ENCODE measurements at regions not wholly inside any gene's neighbourhood (a gene's known extent, or its start where the extent isn't known, plus 50 kb on each side); places are given as distances from the start of the nearest gene placed in this dataset.

DNA sequence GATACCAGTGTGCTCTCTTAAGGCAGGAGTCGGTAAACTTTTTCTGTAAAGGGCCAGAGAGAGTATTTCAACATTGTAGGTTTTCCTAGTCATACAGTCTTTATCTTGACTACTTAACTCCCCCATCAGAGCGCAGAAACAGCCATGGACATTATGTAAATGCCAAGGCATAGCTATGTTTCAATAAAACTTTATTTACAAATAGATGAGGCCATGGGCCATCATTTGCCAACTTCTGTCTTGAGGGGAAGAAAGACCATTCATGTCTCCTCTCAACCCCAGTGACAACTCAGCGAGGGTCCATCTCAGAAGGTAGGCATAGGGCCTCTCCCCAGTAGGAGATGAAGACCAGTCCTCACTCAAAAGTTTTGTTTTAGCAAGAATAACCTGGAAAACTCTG is 301.3 kb downstream of the FBXW7 start:
- DNase-seq = no peak

DNA sequence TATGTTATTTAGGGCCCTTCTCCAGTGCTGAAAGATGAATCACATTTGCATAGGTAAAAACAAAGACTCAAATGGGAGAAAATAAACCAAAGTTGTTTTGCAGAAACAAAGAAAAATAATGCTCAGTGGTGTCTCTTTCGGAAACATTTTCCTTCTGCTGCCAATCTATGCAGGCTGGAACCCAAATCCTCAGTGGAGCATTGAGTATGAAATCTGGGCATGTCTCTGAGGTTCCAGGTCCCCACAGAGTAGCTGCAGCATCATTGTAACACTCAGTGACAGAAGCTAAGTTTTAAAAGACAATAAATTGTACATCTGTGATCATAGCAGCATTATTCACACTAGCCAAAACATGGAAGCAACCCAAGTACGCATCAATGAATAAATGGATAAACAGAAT is 303.6 kb downstream of the FBXW7 start:
- DNase-seq = no peak

DNA sequence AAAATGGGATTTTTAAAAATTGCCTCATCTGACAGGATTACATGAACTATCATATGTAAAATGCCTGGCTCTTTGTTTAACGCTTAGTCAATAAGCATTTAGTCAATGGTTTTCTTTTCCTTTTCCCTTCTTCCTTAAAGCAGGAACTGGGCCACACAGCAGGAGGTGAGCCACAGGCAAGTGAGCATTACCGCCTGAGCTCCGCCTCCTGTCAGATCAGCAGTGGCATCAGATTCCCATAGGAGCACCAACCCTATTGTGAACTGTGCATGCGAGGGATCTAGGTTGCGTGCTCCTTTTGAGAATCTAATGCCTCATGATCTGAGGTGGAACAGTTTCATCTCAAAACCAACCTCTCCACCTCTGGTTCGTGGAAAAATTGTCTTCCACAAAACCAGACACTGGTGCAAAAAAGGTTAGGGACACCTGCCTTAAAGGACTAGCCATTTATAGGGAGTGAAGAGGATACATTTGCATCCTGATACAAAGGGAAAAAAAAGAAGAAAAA is 306.1 kb downstream of the FBXW7 start:
- no peak for DNase-seq

DNA sequence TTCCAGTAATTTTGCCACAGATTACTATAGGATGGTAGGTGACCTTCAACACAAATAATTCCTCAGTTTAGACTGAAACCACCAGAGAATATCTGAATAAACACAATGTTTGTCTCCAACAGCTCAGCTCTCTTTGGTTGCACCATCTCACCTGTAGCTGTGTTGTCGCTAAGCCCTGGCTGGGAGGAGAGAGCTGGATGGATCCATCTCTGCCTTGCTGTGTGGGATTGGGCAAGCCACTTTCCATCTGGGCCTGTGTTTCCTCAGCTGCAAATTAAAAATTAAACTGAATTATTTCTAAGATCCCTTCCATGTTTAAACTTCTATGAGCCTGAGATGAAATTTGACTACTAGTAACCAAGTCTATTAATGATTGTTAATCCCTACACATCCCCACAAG is 310.2 kb downstream of the FBXW7 start:
- DNase-seq = no peak

DNA sequence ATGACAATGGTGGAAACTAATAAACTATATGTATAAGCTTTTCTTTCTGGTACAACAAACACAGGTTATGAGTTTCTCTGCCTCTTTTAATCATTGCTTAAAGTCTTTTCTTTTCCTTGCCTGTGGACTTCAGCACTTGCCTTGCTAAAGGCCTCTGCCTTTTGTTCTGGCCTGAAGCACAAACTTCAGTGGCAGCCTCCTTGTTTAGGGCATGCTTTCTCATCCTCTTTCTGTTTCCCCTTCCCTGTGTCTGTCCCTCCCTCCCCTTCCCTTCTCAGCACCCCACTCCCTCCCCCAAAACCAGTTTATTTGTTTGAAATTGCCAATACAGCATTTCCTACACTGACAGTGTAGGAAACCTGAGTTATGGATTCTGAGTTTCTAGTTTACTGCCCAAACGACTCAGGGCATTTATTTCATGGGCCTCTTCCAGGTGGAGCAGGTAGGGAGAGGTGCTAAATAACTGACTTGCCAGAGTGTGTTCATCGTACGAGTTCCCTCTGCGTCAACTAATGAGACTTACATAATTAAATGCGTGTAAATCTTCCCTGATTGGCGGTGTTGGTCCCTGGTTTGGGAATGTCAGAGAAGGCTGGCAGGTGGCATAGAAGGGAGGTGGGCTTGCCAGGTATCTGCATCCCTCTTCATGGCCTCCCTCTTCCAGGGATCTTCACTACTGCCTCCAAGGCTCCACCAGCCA is 311.0 kb downstream of the FBXW7 start:
- no peak for DNase-seq

DNA sequence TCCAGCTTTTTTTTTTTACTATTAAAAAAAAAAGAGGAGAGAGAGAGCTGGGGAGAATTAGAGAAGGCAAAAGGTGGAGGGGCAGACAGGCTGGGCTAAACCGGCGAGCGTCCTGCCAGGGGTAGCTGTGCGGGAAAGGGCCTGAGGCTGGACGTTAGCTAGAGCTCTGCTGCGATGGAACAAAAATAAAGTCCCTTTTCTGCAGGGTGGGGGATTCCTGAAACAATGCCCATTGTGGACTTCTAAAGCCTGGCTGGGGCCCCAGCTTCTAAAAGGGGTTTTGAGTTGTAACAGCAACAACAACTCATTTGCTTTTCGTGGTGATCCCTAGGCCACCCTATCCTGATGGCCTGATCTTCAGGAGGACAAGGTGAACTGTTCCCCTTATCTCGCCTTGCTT is 311.7 kb downstream of the FBXW7 start:
- no peak for DNase-seq

DNA sequence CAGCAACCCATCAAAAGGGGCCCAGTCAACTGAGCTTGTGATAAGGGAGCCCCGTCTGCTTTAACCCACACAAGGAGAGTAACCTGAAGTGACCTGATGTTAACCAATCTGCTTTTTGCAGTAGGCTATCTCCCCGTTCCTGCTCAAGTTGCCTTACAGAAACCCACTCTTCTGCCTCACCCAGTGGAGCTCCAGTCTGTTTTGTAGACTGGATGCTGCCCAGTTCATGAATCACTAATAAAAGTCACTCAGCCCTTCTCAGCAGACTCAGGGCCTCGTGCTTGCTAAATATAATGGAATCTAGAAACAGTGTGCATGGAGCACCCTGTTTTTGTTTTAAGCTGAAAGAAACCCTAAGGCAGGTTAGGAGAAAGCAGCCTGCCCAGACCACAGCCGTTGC is 312.3 kb downstream of the FBXW7 start:
- no peak for DNase-seq

DNA sequence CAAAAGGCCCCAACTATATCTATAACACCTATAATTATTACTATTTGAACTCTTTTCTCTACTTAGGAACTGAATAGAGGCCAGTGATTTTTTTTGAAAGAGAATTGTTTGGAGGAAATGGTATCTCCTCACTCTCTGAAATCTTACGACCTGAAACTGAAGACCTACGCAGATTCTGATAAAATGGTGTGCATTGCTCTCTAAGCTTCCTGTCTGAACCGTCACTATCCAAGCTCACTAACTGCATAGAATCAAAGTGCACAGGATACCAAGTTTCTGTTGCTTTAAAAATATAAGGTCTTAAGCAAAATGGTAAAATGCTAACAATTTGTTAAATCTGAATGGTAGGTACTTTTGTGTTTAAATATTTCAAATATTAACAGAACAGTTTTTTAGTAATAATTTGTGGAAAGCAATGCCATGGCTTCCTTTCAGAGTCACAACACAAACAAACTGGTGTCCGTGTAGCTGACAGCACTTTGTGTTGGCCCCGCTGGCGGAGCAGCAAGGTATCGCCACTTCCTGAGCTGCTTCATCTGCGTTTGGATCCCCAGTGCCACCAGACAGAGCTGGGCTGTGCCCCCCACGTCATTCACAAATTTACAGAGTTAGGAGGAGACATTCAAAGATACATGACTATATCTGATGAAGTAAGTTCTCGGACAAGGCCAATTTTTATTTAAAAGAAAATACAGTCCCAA is 313.9 kb downstream of the FBXW7 start:
- DNase-seq = no peak

DNA sequence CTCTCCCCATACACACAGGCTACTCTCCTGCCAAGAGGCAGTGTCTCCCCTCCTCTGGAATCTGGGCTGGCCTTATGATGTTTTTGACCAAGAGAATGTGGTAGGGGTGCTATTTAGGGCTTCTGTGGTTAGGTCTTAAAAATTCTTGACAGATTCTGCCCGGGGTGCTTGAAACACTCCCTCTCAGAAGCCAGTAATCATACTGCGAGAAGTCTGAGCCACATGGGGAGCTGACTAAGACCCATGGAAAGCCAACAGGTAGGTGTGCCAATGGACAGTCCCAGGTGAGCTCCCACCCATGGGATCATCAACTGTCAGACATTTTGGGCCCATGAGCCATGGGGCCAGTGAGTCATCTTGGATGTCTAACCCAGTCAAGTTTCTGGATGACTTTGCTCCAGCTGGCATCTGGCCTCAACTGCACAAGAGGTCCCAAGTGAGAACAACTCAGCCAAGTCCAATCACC is 315.7 kb downstream of the FBXW7 start:
- DNase-seq = no peak

DNA sequence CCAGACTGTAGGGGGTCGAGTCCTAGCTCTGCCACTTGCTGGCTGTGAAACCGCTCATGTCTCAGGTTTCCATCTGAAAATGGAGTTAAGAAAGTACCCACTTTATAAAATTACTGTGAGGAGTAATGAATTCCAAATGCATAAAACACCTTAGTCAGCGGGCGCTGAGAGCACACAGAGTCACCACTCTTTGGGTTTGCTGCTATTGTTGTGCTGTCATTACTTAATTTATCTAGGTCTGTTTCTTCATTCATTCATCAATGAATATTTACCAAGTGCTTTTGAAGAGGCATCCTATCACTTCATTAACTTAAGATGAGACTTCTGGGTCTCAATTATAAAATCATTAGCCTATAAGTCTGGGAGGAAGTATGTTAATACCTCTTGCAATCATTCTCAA is 317.3 kb downstream of the FBXW7 start:
- no peak for DNase-seq

DNA sequence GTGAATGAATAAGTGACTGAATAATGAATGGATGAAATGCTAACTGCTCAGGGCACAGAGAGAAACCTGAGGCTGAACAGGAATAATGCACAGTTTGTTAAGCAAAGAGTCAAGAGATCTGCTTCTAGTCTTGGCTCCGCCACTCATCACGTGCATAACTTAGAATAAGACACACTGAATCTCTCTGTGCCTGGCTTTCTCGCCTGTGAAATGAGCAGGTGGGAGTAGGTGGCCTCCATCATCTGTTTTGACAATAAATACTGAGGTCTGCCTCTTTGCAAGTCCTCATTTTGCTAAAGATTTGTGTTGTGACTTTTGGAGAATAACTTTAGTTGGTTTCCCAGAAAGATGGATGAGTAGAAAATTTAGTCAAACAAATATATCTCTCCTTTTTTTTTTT is 318.0 kb downstream of the FBXW7 start:
- peak in 1 of 2 experiments; percentile 28 for DNase-seq

DNA sequence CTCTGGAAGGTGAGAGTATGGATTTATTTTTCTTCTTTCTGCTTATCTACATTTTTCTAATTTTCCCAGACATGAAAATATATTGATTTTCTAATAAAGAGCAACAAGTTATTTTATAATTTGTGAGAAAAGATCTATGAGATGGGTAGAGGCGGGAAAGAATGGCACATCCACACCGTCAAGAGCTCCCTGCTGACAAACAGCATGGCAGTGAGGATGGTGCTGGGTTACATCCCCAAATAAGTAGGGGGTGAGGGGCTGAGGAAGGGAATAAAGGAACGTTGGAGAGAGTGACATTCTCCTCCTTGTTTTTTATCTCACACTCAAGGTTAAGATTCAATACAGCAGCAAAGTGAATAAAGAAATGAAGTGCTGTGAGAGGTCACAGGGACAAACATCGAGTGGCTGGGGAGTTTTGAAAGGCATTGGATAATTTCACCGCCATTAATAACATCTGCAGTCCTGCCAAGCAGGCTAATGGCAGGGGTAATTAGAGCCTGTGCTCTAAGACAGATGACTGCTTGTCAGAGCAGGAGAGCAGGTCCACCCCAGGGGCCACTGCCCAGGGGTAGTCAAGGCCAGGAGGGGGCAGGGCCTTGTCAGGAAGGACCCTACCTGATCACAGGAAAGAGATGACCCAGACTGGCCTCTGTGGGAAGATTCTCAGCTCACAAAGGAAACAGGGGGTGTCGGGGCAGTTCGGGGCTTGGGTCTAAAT is 323.8 kb downstream of the FBXW7 start:
- no peak for DNase-seq

DNA sequence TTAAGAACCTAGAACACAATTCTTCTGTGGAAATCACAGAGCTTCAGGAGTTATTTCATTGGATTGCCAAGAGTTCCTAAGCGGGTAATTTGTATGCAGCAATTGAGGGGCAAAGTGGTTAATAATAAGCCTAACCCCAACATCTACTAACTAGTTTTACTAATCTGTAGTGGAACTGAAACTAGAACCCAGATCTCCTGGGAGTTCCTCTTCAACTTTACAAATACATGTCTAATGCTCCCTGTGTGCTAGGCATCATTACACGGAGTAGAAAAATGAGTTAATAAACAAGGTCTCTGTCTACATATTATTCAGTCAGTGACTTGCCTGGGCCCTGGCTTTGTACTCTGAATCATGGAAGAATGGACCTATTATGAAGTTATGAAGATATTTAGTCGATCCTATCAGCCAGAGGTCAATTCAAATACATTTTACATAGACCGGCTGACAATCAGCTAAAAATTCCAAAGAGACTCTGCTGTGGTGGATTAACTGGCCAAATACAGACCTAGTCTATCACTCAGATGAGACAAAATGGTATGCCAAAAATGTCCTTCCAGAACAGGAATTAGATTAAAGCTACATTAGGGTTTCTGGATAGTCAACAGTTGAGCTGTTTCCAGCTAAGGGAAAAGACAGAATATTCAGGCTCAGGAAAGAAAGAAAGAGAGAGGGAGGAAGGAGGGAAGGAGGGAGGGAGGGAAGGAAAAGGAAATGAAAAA is 326.0 kb downstream of the FBXW7 start:
- DNase-seq = no peak

DNA sequence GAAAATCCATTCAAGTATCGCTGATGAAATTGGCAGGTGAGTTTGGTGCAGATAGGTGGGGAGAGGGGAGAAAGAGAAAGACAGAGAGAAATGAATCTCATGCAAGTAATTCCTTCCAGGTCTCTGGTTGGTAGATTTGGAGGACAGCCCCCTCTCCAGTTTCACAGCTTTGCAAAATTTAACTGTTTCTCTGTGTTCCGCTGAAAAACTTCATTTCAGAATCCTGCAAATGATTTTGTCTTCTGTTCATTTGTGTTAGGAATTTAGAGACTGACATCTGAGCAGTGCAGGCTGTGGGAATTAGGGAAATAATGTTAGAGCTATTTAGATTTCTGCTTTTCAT is 328.5 kb downstream of the FBXW7 start:
- DNase-seq = no peak

DNA sequence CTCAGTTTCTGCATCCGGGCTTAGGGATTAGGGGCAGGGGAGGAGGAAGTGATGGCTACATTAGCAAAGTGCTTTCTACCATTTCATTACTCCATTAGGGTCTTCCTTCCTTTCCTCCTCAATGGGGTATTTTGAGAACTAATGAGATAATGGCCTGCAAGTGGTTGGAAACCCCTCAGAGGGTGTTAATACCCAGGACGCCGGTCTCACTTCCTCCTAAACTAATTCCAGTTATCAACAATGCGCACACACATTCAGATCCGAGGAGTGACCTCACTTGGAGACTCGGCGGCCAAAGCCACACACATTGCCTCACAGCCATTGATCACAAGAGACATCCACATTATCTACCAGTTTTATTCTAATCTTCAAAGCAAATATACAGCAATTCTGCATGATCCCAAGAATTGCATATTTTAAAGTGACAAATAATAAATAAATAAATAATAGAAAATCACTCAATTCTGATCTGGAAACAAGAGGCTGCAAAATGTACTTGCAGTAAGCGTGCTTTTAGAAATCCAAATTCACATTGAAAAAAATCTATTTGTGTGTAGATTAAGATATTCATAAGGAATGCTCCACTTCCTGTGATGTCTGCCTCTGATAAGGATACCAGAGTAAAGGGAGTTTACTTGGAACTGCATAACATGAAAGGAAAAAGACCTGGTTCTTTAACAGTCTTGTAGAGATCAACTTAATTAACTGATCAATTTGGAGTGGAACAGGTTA is 329.1 kb downstream of the FBXW7 start:
- DNase-seq = no peak

DNA sequence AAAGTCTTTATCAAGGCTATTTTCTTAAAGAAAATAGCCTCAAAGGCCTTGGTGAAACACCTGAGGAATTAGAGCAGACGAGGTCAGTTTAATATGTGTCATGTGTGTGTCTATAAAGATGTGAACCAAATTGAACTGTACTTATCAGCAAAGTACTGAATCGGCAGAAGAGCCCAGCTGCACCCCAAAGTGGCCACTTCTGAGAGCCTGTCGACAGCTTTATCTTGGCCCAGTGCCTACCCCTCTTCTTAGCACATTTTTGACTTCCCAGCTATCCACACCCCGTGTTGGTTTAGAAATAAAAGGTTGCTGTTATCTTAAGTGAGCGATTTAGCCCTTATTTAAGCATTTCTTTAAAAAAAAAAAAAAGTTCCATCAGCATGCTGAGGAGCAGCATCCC is 329.7 kb downstream of the FBXW7 start:
- DNase-seq = no peak

DNA sequence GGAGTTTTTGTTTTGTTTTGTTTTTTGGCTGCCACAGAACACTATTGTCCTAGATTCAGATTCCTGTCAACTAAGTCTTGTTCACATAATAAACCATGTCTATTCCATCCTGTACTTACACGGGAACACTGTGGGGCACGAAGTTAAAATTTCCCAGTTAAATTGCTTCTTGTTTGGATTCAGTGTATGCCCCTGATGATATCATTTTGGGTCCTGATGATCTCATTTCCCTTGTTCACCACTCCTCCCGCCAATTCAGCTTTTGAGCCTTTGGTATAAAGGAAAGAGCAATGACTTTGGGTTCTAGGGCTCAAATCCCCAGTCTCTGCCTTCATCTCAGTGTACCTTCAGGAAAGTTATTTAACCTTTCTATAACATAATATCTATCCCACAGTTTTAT is 333.5 kb downstream of the FBXW7 start:
- no peak for DNase-seq

DNA sequence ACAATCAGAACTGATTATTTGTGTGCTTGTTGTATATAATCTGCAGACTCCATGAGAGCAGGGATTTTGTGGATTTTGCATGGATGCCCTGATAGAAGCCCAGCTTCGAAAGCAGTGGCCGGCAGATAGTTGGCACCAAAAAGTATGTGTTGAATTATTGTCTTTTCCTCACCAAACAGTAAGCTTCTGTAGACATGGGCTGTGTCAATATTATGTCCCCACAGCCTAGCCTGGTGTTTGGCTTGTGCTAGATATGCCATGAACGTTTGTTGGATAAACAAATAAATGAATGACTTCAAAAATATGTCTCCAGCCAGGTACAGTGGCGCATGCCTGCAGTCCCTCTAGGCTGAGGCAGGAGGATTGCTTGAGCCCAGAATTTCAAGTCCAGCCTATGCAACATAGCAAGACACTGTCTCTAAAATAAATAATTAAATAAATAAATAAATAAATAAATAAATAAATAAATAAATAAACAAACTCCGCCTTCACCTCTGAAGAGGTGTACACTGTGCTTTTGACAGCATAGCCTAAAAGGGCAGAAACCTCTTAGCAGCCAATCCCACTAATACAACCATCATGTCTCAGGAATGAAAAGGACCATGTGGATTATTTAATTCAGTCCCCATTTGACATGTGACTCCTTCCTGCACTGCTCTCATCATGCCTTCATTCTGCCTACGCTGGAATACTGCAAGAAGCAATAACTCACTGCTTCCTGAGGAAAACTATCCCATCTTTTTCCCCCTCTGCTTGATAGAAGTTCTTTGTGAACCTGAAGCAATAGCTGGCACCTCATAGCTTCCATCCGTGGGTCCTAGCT is 335.2 kb downstream of the FBXW7 start:
- no peak for DNase-seq

DNA sequence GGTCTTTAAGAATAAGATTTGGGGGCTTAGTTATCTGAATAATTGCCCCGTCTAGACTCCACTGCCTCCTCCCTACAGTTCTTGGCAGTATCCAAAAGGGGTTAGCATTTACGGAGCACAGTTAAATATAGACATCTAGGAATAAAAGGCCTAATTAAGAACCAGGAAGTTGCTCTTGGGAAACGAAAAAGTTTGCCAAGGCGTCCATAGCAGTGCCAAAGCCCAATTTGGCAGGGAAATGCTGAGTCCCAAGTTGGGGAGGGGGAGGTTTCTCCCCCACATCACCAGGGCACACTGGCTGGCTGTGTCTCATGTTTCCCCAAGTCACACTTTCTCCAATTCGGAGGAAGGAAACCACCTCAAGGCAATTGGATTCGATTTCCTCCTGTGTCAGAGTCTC is 338.7 kb downstream of the FBXW7 start:
- no peak for DNase-seq

DNA sequence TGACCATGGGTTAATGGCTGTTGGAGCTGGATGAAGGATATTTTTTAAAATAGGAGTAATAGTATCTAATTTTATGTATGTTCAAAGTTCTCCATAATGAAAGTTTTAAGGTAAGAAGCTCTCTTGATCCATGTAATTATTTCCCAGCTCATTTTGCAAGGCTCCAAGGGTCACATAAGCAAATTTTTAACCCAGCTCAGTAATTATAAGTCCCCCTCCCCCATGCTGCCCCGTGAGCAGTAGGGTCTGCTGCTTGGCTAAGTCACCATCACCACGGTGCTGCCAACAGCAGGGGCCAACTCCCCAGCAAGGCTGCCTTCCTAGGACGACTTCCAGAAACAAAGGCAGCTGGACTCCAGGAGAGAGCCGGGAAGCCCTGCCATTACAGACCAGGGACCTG is 340.0 kb downstream of the FBXW7 start:
- DNase-seq = no peak

DNA sequence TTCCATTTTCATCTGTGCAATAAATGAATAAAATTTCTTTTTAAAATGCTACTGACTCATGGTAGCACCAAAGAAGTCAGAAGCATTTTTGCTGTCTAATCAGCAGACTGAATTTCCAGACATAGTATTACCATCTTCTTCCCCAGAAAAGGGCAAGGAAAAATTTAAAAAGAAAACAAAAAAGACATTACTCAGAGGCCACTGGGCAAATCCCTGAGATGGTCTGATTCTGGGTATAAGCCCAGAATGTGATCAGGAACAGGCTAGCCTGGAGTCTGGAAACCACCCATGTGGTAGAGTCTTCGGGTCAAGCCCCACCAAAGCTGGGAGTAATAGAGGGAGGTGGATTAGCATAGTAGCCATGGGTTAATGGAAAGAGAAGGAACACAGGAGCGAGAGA is 342.8 kb downstream of the FBXW7 start:
- no peak for DNase-seq

DNA sequence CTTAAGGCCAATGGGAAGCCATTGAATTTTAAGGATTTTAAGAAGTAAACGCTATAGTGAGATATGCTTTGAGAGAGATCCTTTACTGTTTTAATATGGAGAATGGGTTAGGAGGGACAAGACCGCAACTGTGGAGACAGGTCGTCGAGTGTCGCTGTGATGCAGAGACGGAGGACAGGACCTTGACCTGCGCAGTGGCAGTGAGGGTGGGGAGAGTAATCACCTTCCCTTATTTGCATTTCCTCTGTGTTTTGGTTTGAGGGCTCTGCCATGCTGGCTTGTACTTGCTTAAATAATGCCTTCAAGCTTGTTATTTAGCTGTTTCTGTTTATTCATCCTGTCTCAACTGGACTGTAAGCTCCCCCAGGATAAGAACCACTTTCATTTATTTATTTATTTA is 345.0 kb downstream of the FBXW7 start:
- peak; percentile 67 to 69 for DNase-seq
